Mesodermal cell (in vitro differentiated cells): ENCODE measurements at regions not wholly inside any gene's neighbourhood (a gene's known extent, or its start where the extent isn't known, plus 50 kb on each side); places are given as distances from the start of the nearest gene placed in this dataset.

Experiments
- H3K27ac ChIP-seq: 2 replicates; pipeline ENCODE4 v1.7.0; 2013; ENCODE audit warnings: mild to moderate bottlenecking, low read depth, low read length, moderate library complexity; ENCODE audit not compliant: severe bottlenecking
- H3K36me3 ChIP-seq: 2 replicates; pipeline ENCODE4 v1.7.1; 2013; ENCODE audit warnings: mild to moderate bottlenecking, low read length, moderate library complexity; ENCODE audit not compliant: control insufficient read depth, insufficient read depth
- H3K4me1 ChIP-seq: one replicate; pipeline ENCODE4 v1.7.1; 2013; ENCODE audit warnings: mild to moderate bottlenecking, low read length; ENCODE audit not compliant: insufficient read depth, control insufficient read depth, poor library complexity, severe bottlenecking
- H3K4me3 ChIP-seq: 2 replicates; pipeline ENCODE4 v1.7.0; 2013; ENCODE audit warnings: low read length, control low read depth, mild to moderate bottlenecking; ENCODE audit not compliant: insufficient read depth, poor library complexity, severe bottlenecking; ENCODE audit errors: extremely low read depth
- H3K9me3 ChIP-seq: 2 replicates; pipeline ENCODE4 v1.7.1; 2013; ENCODE audit warnings: mild to moderate bottlenecking, low read length, moderate library complexity; ENCODE audit not compliant: control insufficient read depth
- WGBS, 2 experiments: methylation state at CpG; one replicate each; pipeline ENCODE4 v1.1.5; 2013; ENCODE audit warnings: missing lambda C conversion rate in 2 of 2; ENCODE audit not compliant: insufficient coverage in 2 of 2; 5-methylcytosine and 5-hydroxymethylcytosine counted together

DNA sequence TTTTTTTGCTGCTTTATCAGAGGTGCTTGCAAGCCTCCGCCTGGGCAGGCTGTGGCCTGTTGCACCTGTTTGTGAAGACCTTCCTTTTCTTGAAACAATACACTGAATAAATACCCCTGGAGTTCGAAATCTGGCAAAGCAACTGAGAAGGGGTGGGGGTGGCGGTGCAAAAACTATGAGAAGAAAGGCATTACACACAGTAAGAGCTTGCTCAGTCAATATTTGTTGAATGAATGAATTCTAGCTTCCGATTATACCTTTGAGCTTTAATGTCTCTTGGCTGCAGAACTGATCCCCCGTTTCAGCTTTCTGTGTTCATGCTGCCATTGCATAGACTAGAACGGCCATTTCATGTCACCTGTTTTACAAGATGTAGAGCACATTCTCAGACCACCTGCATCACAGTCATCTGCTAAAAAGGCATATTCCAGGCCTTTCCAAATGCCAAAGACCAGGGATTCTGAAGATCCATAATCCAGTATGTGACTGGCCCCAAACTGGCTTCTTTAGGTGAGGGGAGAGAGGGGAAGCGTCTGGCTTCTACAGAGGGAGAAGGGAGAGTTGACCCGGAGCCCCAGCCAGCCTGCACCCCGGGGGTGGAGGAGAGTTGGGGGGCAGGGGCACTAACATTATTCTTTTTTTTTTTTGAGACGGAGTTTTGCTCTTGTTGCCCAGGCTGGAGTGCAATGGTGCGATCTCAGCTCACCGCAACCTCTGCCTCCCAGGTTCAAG is 111.5 kb downstream of the ETS2 start:
- peaks cover 9% of the 10 kb centered on the region for H3K4me1 ChIP-seq
- 72 to 75% methylated on average over 5 to 8 of the region's 12 CpGs for WGBS, 2 experiments

DNA sequence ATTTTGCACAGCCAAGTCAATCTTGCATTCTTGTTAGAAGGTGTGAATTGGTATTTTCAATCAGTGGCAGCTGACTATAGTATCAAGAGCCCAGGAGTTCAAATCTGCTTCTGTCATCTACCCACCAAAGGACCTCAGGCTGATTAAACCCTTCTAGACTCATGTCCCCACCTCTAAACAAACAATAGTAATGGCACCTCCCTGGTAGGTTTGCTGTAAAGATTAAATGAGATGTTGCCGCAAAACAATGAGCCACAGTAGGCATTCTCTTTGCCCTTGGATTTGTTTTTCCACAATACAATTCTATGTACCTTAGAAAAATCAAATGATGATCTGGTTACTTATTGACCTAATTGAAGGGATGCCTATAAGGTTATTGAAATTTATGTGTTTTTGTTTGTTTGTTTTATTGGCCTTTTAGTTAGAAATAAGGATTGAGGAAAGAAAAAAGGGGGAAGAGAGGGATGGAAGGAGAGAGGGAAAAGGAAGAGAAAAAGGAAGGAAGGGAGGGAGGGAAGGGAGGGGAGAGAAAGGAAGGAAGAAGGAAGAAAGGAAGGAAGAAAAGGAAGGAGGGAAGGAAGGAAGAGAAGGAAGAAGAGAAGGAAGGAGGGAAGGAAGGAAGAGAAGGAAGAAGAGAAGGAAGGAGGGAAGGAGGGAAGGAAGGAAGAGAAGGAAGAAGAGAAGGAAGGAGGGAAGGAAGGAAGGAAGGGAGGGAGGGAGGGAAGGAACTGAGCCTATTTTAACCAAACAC is 110.7 kb downstream of the ETS2 start:
- peaks cover 9% of the 10 kb centered on the region for H3K4me1 ChIP-seq
- WGBS, 2 experiments = no CpG with 5 or more reads among the region's 1 CpG
- H3K9me3 ChIP-seq = no peaks in the 10 kb centered on the region
- no peak overlapping the region for H3K27ac ChIP-seq
- H3K36me3 ChIP-seq = no peaks in the 10 kb centered on the region
- H3K4me3 ChIP-seq = no peak overlapping the region

More for the DNA sequence above, 111.5 kb downstream of the ETS2 start:
- H3K9me3 ChIP-seq = no peaks in the 10 kb centered on the region
- no peak overlapping the region for H3K4me3 ChIP-seq
- no peaks in the 10 kb centered on the region for H3K36me3 ChIP-seq
- no peak overlapping the region for H3K27ac ChIP-seq

DNA sequence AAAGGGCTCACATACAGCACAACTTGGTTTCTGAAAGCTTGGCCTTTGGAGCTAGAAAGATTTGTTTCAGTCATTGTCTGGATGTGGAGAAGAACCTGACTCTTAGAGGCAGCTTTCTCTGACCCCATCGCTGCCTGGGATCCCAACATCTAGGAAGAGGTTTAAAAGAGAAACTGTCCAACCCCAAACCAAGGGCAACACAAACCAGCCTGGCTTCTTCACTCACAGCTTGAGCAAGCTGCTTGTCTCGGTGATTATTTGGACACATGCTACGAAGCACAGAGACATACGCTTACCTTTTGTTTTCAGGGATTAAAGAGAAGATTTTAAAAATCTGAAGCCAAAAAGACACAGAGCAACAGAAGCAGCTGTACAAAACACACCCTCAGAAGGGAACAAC is 109.8 kb downstream of the ETS2 start:
- WGBS, 2 experiments = 100% methylated on average over 2 of the region's 4 CpGs; no CpG with 5 or more reads in 1 of the 2 experiments
- H3K36me3 ChIP-seq = no peaks in the 10 kb centered on the region

DNA sequence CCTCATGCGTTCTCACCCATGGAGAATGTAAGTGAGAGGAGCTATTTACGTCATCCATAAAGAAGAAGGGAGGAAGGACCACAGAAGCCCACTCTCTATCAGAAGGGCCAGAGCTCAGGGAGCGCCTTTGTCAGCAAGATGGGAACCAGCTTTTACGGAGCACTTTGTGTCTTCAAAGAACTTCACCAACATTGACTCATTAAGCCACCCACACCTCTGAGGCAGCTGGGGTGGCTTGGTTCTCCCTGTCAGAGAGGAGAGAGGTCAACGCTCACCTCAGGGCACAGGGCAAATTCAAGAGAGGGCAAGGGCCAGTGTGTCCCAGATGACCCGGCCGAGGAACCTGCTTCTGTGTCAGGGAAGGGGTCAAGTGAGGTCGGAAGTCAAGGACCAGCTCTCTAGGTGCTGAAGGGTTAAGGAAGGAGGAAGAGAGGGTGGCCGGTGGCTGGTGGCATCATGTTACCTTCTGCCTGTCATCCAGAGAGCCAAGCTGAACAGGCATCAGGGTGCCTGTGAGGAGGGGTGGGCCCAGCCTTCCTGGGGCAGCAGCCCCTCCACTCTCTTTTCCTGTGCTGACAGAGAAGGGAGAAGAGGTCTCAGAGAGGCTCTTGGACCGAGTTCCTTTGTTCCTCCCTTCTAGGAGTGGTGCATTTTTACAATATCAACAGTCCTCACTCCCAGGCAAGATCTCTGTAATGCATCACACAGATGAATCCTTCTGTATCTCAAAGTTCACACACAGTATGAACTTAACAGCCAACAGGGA is 109.0 kb downstream of the ETS2 start:
- Histone ChIP-seq H3K36me3 (no peaks in the 10 kb centered on the region), H3K9me3 (no peaks in the 10 kb centered on the region), H3K27ac (no peak overlapping the region), H3K4me3 (no peak overlapping the region), H3K4me1 (peaks cover 9% of the 10 kb centered on the region)
- 33 to 76% methylated on average over 1 to 3 of the region's 10 CpGs for WGBS, 2 experiments

More for the DNA sequence above, 109.8 kb downstream of the ETS2 start:
- peaks cover 9% of the 10 kb centered on the region for H3K4me1 ChIP-seq
- no peak overlapping the region for H3K4me3 ChIP-seq
- H3K9me3 ChIP-seq = no peaks in the 10 kb centered on the region
- H3K27ac ChIP-seq = no peak overlapping the region

DNA sequence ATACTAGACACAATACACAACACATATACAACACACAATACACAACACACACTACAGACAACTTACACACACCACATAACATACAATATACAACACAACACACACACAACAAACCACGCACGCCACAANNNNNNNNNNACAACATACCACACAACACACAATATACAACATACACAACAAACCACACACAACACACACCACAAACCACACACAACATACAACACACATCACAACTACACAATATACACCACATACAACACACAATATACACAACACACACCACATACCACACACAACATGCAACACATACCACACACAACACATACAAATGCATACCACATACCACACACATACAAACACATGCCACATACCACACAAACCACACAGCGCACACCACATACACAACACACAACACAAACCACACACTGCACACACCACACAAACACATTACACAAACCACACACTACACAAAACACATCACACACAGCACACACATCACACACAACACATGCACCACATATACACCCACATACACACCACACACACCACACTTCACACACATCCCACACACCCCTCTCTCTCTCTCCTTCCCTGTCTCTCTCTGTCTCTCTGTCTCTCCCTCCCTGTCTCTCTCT is 108.3 kb downstream of the ETS2 start:
- WGBS, 2 experiments = 39 to 100% methylated on average over 1 to 3 of the region's 3 CpGs

DNA sequence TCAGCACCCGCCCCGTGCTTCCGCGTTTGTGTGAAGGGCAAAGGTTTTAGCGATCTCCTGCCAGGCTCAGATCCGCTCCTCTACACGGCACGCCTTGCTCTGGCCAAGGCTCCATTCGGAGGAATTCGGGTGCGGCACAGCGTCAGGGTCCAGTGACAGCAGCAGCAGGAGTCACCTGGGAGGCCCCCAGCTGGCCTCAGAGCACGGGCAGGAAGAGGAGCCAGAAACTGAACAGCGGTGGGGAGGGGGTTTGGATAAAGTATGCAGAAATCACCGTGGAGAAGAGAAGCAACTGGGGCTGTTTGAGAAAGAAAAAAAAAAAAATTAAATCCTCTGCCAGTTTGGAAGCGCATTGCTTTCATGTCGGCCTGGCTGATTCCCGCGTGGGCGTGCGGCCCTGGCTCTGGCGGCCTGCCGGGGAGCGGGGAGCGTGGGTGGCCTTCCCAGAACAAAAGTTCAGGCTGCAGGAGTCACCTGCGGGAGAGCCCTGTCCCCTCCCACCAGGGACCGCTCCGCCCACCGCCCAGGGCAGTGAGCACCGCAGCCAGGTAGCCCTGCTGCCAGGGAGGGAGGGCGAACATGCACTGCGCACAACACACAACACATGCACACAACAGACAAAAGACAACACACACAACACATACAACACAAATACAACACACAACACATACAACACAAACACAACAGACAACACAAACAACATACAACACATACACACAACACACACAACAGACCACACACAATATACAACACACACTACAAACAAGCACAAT is 107.6 kb downstream of the ETS2 start:
- Histone ChIP-seq H3K27ac (no peak overlapping the region), H3K4me3 (no peak overlapping the region), H3K4me1 (peaks cover 5% of the 10 kb centered on the region), H3K36me3 (no peaks in the 10 kb centered on the region), H3K9me3 (no peaks in the 10 kb centered on the region)
- 13 to 16% methylated on average over 28 to 30 of the region's 32 CpGs for WGBS, 2 experiments

More for the DNA sequence above, 108.3 kb downstream of the ETS2 start:
- Histone ChIP-seq H3K4me3 (no peak overlapping the region), H3K36me3 (no peaks in the 10 kb centered on the region), H3K9me3 (no peaks in the 10 kb centered on the region), H3K27ac (no peak overlapping the region), H3K4me1 (peaks cover 9% of the 10 kb centered on the region)

DNA sequence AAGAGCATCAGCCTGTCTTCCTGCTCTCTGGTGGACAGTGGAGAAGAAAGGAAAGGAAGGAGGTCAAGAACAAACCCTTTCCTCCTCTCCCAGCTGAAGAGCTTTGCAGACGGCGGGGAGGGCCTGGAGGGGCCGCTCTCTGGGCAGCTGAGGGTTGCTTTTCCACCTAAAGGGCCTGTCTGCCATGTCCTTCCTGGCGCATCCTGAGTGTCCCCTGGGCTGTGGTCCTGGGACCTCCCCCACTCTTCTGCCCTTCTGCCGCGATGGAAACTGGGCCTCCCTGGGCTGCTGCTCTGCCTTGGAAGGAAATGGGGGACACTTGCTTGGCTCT is 107.0 kb downstream of the ETS2 start:
- Histone ChIP-seq H3K4me1 (peaks cover 5% of the 10 kb centered on the region), H3K4me3 (no peak overlapping the region), H3K36me3 (no peaks in the 10 kb centered on the region), H3K9me3 (no peaks in the 10 kb centered on the region), H3K27ac (no peak overlapping the region)
- 25 to 35% methylated on average over 6 of the region's 6 CpGs for WGBS, 2 experiments

DNA sequence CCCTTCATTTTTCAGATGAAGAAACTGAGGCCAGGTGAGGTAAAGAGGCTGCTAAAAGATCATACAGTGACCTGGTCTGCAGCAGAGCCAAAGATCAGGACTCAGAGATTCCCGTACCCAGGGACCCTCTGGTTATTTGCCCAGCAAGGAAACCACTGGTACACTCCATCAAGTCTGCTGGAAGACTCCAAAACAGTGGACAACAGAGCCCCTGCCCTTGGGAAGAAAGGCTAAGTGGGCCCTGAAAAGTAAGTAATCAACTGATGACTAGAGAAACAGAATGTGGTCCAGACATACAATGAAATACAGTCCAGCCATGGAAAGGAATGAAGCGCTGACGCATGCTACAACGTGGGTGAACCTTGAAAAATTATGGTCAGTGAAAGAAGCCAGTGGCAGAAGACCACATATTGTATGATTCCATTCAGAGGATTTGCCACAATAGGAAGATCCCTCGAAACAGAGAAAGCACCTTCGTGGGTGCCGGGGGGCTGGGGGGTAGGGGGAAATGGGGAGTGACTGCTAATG is 106.4 kb downstream of the ETS2 start:
- 91 to 92% methylated on average over 4 to 6 of the region's 7 CpGs for WGBS, 2 experiments
- Histone ChIP-seq H3K27ac (no peak overlapping the region), H3K9me3 (no peaks in the 10 kb centered on the region), H3K36me3 (no peaks in the 10 kb centered on the region), H3K4me3 (no peak overlapping the region), H3K4me1 (peaks cover 6% of the 10 kb centered on the region)

DNA sequence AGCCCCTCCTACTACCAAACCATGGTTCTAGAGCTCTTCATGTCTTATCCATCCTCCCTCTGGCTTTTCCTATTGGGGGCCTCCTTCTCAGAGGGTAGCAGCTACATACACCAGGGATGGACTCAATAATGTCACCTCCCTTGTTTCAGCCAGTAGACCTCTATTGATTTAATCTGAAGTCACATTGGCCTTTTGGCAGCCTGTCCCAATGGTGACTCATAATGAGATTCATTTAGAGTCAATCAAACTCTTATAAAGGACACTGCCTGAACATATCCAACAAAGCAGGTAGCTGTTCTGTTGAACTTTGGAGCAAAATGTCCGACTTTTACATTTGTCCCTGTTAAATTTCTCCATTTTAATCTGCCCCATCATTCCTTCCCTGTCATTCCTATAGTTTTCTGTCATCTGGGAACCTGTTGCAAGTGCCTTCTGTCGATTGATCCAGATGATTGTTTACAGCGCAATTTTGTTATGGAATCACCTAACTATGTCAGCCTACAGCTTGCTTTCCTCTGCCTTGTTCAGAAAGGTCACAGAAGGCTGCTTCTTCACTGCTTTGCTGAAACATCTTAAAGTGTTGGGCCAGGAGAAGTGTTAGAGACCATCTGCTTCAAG is 105.9 kb downstream of the ETS2 start:
- H3K4me3 ChIP-seq = no peak overlapping the region
- no peaks in the 10 kb centered on the region for H3K36me3 ChIP-seq
- H3K27ac ChIP-seq = no peak overlapping the region
- no peaks in the 10 kb centered on the region for H3K9me3 ChIP-seq
- peaks cover 8% of the 10 kb centered on the region for H3K4me1 ChIP-seq
- 90 to 98% methylated on average over 3 of the region's 3 CpGs for WGBS, 2 experiments
